Peyer's patch (tissue), 4 donors: ENCODE measurements at regions not wholly inside any gene's neighbourhood (a gene's known extent, or its start where the extent isn't known, plus 50 kb on each side); places are given as distances from the start of the nearest gene placed in this dataset.

Experiments
- CTCF ChIP-seq, 6 experiments: fragments of 450-650 bp in 4 of 6; fragments of 200-600 bp in 2 of 6; sonication (generic) in 1 of 6; IDR thresholded peaks; one replicate each; pipeline ENCODE4 v1.5.1; 2017 to 2019; ENCODE audit warnings: antibody characterized with exemption in 6 of 6, mild to moderate bottlenecking in 3 of 6, moderate library complexity in 1 of 6
- POLR2A ChIP-seq, 2 donors: fragments of 450-650 bp; IDR thresholded peaks; one replicate each; pipeline ENCODE4 v1.5.1; 2017; ENCODE audit warnings: antibody characterized with exemption in 2 of 2, mild to moderate bottlenecking in 2 of 2, moderate library complexity in 2 of 2

GRCh38 chr6:17021539-17021889, 80.3 kb upstream of the STMND1 start:
- TF ChIP-seq CTCF (IDR thresholded peaks at IDR 0.05) (no peak), POLR2A (IDR thresholded peaks at IDR 0.05) (no peak)
